Osteocyte (in vitro differentiated cells): ENCODE measurements at regions not wholly inside any gene's neighbourhood (a gene's known extent, or its start where the extent isn't known, plus 50 kb on each side); places are given as distances from the start of the nearest gene placed in this dataset.
"Not testable (repeated sequence)": the region's sequence is repeated elsewhere in the genome, so short reads cannot be mapped to it uniquely, and the experiment has no call there.

Experiments
- DNase-seq: peaks from one replicate; pipeline ENCODE4 v3.0.0; 2021; ENCODE audit warnings: mixed read lengths; ENCODE audit not compliant: unreplicated experiment; ENCODE audit errors: extremely low spot score
- H3K27ac Mint-ChIP-seq: one replicate; pipeline ENCODE4 v1.8.0; 2021; ENCODE audit warnings: mild to moderate bottlenecking, mixed read lengths; ENCODE audit not compliant: unreplicated experiment
- H3K27me3 Mint-ChIP-seq: one replicate; pipeline ENCODE4 v1.8.0; 2021; ENCODE audit warnings: mixed read lengths; ENCODE audit not compliant: unreplicated experiment
- H3K36me3 Mint-ChIP-seq: one replicate; pipeline ENCODE4 v1.8.0; 2021; ENCODE audit warnings: mixed read lengths; ENCODE audit not compliant: unreplicated experiment
- H3K4me1 Mint-ChIP-seq: one replicate; pipeline ENCODE4 v1.8.0; 2021; ENCODE audit warnings: mixed read lengths; ENCODE audit not compliant: unreplicated experiment
- H3K4me3 Mint-ChIP-seq: one replicate; pipeline ENCODE4 v1.8.0; 2021; ENCODE audit warnings: mild to moderate bottlenecking, moderate library complexity, mixed read lengths; ENCODE audit not compliant: unreplicated experiment
- H3K9me3 Mint-ChIP-seq: one replicate; pipeline ENCODE4 v1.8.0; 2021; ENCODE audit warnings: mixed read lengths; ENCODE audit not compliant: unreplicated experiment
- CTCF ChIP-seq: fragments of 200-600 bp; sonication (generic); IDR thresholded peaks from 2 replicates; pipeline ENCODE4 v1.5.0; 2021; ENCODE audit warnings: antibody characterized with exemption, mild to moderate bottlenecking, moderate library complexity

- Mint-ChIP-seq H3K27ac (no peak overlapping the region), H3K4me3 (no peak overlapping the region), H3K36me3 (no peaks in the 10 kb centered on the region), H3K9me3 (no peaks in the 10 kb centered on the region), H3K4me1 (no peaks in the 10 kb centered on the region), H3K27me3 (peaks cover 4% of the 10 kb centered on the region)
- no peak for DNase-seq
- TF ChIP-seq CTCF, result no peak
Measured at GRCh38 chr6:119834418-119834817, 484.9 kb upstream of the MAN1A1 start.

GRCh38 chr6:119832411-119832810 is 482.9 kb upstream of the MAN1A1 start:
- Mint-ChIP-seq H3K9me3 (no peaks in the 10 kb centered on the region), H3K36me3 (no peaks in the 10 kb centered on the region)

GRCh38 chr6:119830494-119831295 is 481.1 kb upstream of the MAN1A1 start:
- Mint-ChIP-seq H3K4me1 (no peaks in the 10 kb centered on the region), H3K9me3 (no peaks in the 10 kb centered on the region)
- DNase-seq, result no peak

More at GRCh38 chr6:119832411-119832810, 482.9 kb upstream of the MAN1A1 start:
- Mint-ChIP-seq H3K27me3 (peaks cover 4% of the 10 kb centered on the region), H3K27ac (no peak overlapping the region), H3K4me1 (no peaks in the 10 kb centered on the region), H3K4me3 (no peak overlapping the region)
- no peak for DNase-seq
- no peak for TF ChIP-seq CTCF

GRCh38 chr6:119830069-119830468 is 480.5 kb upstream of the MAN1A1 start:
- no peak for TF ChIP-seq CTCF
- Mint-ChIP-seq H3K27ac (no peak overlapping the region), H3K4me1 (no peaks in the 10 kb centered on the region), H3K4me3 (no peak overlapping the region), H3K27me3 (peaks cover 6% of the 10 kb centered on the region), H3K36me3 (no peaks in the 10 kb centered on the region), H3K9me3 (no peaks in the 10 kb centered on the region)
- DNase-seq, result no peak

More at GRCh38 chr6:119830494-119831295, 481.1 kb upstream of the MAN1A1 start:
- no peak for TF ChIP-seq CTCF
- Mint-ChIP-seq H3K36me3 (no peaks in the 10 kb centered on the region), H3K27ac (no peak overlapping the region), H3K27me3 (peaks cover 8% of the 10 kb centered on the region), H3K4me3 (no peak overlapping the region)

- not testable (repeated sequence) for H3K27me3 Mint-ChIP-seq, H3K27ac Mint-ChIP-seq, H3K36me3 Mint-ChIP-seq, H3K4me3 Mint-ChIP-seq, H3K4me1 Mint-ChIP-seq, H3K9me3 Mint-ChIP-seq, DNase-seq
Measured at GRCh38 chr6:119829499-119829898, 479.9 kb upstream of the MAN1A1 start.
